ENCODE measurements at regions not wholly inside any gene's neighbourhood (a gene's known extent, or its start where the extent isn't known, plus 50 kb on each side); places are given as distances from the start of the nearest gene placed in this dataset.

DNA sequence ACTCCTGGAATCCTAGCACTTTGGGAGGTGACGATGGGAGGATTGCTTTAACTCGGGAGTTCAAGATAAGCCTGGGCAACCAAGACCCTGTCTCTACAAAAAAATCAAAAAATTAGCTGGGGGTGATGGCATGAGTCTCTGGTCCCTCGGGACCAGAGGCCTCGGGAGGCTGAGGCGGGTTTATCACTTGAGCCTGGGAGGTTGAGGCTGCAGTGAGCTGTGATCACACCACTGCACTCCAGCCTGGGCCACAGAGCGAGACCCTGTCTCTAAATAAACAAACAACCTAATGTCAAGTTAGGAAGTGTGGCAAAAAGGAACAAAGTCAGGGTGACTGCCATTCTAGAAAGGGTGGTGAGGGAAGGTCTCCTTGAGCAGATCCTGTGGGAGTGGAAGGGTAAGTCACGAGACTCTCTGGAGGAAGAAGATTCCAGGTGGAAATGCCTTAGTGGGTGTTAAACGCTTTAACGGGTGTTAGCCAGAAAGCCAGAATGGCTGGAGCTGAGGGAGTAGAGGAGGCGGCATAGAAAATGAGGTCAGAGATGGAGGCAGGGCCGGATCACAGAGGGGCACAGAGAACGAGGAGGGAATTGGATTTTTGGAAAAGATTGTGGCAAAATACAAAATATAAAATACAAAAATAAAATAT is 62.2 kb upstream of the ATP5PO start:
- Mint-ChIP-seq H3K36me3 (no peaks in the 10 kb centered on the region), H3K4me1 (peaks cover 57% of the 10 kb centered on the region), H3K27ac (peak overlapping the region; percentile 99), H3K9me3 (peaks cover 8% of the 10 kb centered on the region), H3K27me3 (ENCODE audit: low read depth) (no peaks in the 10 kb centered on the region), H3K4me3 (no peak overlapping the region)
- TF ChIP-seq CTCF (IDR thresholded peaks at IDR 0.05; ENCODE audit: unreplicated experiment), result no peak
- DNase-seq (ENCODE audit: low spot score in 2 of 2, unreplicated experiment in 2 of 2), result no peak

GRCh38 chr21:33977017-33977720 is 61.6 kb upstream of the ATP5PO start:
- peaks cover 8% of the 10 kb centered on the region for H3K9me3 Mint-ChIP-seq
- peaks cover 62% of the 10 kb centered on the region for H3K4me1 Mint-ChIP-seq
- H3K4me3 Mint-ChIP-seq, result no peak overlapping the region
- H3K27ac Mint-ChIP-seq, result peak overlapping the region; percentile 99
- no peaks in the 10 kb centered on the region for H3K27me3 Mint-ChIP-seq (ENCODE audit: low read depth)
- TF ChIP-seq CTCF (IDR thresholded peaks at IDR 0.05; ENCODE audit: unreplicated experiment), result no peak
- DNase-seq (ENCODE audit: low spot score in 2 of 2, unreplicated experiment in 2 of 2), result no peak
- H3K36me3 Mint-ChIP-seq, result no peaks in the 10 kb centered on the region

DNA sequence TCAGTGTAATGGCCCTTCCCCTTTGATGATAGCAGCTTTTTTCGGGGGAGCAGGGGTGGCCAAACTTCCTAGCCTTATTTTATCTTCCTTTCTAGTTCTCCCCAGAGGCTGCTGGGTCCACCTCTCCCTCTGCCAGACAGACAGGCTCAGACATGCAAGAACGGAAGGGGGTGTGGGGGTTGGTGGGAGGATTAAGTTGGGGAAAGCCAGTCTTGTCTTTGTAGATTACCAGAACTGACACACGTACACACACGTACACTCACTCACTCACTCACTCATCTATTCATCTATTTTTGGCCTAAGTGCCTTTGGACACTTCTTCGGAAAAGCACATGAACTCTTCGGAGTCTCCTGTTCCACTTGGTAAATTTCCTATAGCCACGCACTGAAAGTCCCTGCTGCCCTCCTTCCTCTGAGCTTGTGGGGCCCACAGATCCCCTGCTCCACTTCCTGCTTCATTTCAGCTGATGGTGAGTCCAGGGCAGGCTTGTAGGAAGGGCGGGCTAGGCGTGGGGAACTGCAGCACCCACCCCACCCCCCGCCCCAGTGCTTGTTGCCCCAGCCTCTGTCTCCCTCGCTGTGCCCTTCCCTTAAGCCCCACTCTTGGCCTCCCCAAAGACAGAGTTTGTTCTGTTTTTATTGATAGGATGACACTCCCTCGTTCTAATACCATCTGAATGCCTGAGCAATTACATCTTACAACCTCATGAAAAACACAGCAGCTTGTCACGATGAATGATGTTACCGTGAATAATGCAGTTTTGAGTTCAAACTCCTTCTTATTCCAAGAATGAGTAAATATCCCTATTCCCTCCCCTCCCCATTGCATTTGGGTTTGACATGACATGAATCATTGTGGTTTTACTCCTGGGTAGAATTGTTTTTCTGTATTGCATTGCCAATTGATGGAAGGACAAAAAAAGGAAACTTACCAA is 60.7 kb upstream of the ATP5PO start:
- peaks cover 7% of the 10 kb centered on the region for H3K9me3 Mint-ChIP-seq
- H3K36me3 Mint-ChIP-seq, result no peaks in the 10 kb centered on the region
- DNase-seq (ENCODE audit: low spot score in 2 of 2, unreplicated experiment in 2 of 2), result peak in 1 of 2 experiments; percentile 57

DNA sequence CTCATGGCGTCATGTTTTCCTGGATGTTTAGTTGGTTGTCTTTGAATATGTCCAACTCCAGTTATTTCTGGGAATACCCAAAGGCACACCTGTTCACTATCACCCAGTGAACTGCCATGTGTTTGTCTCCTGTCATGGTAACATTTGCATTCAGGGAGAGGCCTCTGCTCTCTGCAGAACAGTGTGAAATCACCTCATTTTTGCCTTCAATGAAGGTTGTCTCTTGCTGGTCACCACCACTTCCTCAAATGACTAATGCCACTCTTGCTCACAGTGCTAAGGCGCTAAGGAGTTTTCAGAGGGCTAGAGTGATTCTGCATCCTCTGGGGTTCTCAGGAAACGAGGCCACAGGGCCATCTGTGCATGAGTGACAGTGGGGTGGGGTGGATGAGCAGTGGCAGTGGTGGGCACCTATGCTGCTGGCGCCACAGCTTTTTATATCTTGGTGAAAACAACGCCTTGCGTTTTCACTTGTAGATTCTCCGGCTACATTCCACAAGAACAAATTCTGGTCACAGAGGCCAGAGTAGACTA is 60.0 kb upstream of the ATP5PO start:
- H3K4me3 Mint-ChIP-seq, result peak overlapping the region; percentile 28
- no peak for DNase-seq (ENCODE audit: low spot score in 2 of 2, unreplicated experiment in 2 of 2)
- peaks cover 66% of the 10 kb centered on the region for H3K4me1 Mint-ChIP-seq
- no peaks in the 10 kb centered on the region for H3K36me3 Mint-ChIP-seq
- H3K9me3 Mint-ChIP-seq, result no peaks in the 10 kb centered on the region
- peak overlapping the region; percentile 99 for H3K27ac Mint-ChIP-seq
- TF ChIP-seq CTCF (IDR thresholded peaks at IDR 0.05; ENCODE audit: unreplicated experiment), result no peak
- H3K27me3 Mint-ChIP-seq (ENCODE audit: low read depth), result no peaks in the 10 kb centered on the region

More for the DNA sequence above, 60.7 kb upstream of the ATP5PO start:
- Mint-ChIP-seq H3K27me3 (ENCODE audit: low read depth) (no peaks in the 10 kb centered on the region), H3K4me1 (peaks cover 64% of the 10 kb centered on the region), H3K4me3 (peak overlapping the region; percentile 28), H3K27ac (peak overlapping the region; percentile 99)
- no peak for TF ChIP-seq CTCF (IDR thresholded peaks at IDR 0.05; ENCODE audit: unreplicated experiment)

Data from mesothelial cell of epicardium (in vitro differentiated cells).